Stromal cell of bone marrow (primary cell): ENCODE measurements at regions not wholly inside any gene's neighbourhood (a gene's known extent, or its start where the extent isn't known, plus 50 kb on each side); places are given as distances from the start of the nearest gene placed in this dataset.

Experiments
- DNase-seq: peaks from one replicate; pipeline ENCODE4 v3.0.0-alpha.2; 2012; ENCODE audit warnings: low read depth

DNA sequence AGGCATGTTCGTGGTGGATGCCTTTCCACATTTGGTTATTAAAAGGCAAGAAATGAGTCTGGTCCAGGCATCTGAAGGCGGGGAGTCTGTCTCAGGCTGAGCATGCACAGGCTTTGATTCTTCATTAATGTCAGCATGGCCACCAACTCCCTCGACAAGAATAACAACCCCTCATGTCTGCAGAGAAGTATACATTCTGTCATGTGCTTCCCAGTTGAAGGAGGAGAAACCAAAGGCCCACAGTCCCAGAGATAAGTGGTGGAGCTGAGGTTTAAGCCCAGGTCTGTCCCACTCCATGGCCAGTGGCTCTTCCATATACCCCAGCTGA, 61.6 kb upstream of the LAPTM5 start:
- no peak for DNase-seq

DNA sequence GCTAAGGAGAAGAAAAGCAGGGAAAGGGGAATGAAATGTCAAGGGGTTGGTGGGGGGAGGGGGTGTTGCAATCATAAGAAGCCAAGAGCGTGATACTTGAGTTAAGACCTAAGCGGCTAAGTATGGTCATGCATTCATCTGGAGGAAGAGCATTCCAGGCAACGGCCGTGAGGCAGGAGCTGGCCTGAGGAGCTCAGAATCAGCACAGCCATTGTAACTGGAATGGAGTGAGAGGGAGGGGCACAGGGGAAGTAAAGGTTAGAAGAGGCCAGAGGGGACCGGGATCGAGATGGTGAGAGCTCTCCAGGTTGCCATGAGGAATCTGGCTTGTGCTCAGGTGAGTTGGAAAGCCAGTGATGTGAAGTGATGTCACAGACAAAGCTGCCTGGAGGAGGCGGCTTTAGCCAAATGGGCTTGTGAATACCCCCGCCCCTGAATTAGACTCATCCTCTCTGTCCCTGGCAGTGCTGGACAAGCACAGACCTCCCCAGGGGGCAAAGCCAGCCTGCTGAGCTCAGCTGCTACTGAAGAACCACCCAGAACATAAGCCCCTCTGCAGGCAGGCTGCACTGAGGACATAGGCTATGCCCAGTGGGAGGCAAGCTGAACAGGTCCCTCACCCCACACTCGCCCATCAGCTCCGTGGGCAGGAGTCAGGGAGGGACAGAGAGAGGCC, 61.1 kb upstream of the LAPTM5 start:
- no peak for DNase-seq

DNA sequence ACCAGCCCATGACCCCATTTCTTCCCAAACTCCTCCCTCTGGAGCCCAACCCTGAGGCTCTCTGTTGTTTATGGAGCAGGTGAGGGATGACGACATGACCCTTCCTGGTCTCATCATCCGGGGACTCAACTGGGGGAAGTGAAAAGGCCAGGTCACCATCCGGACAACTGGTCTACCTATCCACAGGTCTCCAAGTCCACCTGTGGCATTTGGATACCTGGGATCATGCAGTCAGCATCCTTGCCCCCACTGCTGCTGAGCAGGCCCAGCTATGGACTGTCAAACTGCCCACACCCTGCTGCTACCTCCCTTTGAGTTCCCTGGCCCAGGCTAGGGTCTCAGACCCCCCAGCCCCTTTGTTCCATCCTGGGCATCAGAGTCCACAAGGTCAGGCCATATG, 60.0 kb upstream of the LAPTM5 start:
- DNase-seq = no peak

DNA sequence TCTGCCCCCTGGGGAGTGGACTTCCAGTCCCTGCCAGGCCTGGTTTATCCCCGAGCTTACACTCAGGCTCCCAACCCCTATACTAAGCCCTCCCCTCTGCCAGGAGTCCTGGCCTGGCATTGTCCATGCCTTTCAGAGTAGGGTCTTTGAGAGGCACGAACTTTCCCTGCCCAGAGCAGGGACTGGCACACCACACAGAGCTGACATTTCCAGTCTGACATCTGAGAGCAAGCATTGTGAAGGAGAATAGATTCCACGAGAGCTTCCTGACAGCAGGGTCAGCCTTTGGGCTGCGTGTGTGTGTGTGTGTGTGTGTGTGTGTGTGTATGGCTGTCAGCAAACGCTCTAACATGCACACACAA, 59.5 kb upstream of the LAPTM5 start:
- no peak for DNase-seq

DNA sequence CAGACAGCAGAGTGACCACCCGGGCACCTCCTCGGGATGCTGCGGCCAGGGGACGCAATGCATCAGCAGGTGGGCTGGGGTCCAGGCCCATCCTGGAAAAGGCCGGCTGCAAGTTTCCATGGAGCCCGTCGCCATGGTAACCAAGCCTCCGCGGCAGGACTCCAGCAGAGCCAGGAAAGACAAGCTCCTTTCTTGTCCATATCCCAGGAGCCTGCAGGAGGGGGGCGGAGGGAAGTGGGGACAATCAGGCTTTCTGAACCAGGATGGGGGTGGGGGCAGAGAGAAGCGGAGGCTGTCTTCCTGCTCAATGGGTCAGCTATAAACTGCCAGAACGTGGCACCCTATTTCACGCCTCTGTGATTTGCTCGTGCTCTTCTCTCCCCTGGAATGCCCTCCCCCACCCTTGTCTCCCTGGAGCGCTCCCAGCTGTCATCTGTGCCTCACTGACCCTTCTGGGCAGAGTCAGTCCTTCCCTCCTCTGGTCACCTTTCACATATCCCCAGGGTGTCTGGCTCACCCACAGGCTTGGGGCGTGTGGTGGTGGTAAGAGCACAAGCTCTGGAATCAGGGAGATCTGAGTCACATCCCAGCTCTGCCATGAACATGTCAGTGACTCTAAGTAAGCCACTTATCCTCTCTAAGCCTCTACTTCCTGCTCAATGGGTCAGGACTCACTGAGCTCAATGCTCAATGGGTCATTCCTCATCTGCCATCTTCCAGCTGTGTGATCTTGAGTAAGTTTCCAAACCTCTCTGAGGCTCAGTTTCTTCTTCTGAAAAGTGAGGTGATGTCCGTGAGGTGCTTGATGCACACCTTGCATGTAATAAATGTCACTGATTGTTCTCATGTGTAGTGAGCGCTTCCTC, 58.9 kb upstream of the LAPTM5 start:
- DNase-seq = peak; percentile 80

DNA sequence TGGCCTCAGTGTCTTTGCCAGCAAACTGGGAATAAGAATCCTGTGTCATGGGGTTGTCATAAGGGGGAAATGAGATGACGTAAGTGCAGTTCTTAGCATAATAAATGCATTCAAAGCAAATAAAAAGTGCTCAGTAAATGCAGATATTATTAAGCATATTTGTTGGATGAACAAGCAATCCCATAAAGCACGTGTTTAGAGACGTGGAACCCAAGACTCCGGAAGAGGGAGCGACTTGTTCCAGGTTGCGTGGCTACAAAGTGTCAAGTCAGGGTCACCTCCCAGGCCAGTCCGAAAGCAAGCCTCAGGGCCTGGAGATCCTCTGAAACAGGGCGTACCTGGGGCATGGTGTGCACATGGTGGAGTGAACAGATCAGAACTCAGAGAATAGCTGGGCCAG, 58.0 kb upstream of the LAPTM5 start:
- DNase-seq = no peak

DNA sequence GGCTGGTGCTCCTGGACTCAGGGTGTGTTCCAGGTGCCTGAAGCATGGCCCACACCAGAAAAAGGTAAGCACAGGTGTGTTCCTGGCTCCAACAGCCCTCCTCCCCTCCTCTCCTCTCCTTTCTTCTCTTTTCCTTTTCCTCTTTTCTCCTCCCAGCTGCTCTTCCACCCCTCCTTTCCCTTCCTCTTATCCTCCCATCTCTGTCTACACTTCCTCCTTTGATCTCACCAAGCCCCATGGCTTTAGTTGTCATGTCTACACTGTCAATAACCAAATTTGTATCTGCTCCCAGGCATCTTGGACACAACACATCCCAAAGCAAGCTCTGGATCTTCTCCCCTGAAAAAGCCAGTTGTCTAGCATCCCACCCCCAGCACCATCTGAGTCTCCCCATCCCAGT, 56.7 kb upstream of the LAPTM5 start:
- DNase-seq = no peak

DNA sequence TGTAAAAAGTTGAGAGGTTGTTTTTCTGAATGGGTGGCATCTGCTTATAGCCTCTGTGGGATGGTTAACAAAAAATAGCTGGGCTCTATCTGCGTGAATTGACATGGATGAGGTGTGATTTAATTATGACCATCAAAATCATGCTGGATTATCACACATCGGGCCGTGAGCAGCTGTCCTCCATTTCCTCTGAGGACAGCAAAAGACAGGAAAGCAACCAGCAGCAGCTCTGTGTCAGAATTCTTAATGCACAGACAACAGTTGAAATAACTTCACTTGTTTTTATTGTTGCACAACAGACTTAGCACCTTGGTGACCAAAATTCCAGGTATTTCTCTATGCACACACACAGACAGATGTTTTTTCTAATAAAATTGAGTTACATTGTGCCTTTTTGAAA, 54.5 kb upstream of the LAPTM5 start:
- no peak for DNase-seq

DNA sequence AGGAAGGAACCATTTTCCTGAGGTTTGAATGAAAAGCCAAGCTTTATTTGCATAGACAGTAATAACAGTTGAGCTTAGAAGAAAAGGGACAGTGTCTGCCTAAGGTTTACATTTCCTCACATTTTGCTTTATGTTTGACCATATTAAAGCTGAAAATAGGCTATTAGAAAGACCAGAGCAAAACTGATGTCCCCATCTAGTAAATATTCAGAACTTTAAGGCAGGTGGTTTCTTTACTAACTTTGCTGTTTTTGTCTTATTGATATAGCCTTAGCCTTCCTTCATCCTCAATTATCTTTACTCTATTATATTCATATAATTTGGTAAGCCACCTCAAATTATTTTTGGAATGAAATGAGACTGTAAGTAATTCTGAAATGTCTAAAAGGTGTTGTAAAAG, 53.6 kb upstream of the LAPTM5 start:
- no peak for DNase-seq

DNA sequence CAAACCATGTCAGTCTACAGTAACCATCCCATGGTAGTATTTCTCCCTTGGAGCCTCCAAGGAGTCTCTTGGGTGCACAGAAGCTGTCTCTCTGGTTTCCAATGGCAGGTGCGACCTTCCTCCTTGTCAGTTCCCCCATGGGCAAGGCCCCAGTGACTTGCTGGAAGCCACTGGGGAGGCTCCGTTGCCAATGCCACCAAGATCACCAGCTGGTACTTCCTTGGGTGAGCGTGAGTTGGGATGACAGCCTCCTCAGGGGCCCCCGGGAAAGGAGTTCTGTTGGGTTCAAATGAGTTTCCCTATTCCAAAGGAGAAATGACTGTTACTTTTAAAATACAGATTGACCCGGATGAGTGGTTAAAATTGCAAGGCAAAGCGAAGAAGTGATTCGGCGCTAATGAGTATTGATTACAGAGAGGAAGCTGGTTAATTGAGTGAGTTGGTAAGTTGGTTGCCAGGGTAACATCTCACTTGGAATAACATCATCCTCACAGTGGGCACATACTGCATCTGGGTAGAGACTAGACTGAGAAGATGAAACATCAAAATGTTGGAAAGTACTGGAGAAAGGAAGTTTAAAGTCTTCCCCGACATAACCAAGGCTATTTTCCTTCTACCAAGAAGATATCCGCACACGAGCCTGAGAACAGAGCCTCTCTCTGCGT, 53.0 kb upstream of the LAPTM5 start:
- no peak for DNase-seq

DNA sequence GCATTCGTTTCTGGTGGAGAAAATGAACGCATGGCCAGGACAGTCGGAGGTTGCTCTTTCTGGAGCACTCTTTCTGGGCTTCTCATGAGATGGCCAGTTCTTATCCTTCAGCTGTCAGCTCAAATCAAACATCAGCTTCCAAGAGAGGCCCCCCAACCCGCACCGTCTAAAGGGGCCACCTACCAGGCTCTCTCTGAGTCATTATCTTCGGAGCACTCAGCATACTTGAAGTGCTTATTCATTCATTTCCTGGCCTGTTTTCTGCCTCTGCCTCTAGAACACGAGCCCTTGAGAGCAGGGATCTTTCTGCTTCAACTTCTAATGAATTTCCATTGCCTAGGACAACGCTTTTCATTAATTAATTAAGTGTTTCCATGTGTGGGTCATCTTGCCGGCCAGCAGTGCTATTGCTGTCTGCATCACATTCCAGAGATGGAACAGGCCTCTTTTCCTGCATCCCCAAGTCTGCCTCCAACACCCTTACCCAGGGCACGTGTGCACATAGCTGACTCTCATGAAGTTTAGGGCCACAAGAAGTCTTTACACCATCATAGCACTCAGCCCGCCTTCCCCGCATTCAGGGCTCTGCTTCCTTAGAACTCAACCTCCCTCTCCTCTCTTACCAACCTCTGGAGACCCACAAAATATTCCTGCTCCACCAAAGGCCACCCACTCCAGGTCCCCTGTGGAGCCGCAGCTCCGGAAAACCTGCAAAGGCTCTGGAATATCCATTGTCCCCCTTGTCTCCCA, 52.1 kb upstream of the LAPTM5 start:
- peak; percentile 57 for DNase-seq

DNA sequence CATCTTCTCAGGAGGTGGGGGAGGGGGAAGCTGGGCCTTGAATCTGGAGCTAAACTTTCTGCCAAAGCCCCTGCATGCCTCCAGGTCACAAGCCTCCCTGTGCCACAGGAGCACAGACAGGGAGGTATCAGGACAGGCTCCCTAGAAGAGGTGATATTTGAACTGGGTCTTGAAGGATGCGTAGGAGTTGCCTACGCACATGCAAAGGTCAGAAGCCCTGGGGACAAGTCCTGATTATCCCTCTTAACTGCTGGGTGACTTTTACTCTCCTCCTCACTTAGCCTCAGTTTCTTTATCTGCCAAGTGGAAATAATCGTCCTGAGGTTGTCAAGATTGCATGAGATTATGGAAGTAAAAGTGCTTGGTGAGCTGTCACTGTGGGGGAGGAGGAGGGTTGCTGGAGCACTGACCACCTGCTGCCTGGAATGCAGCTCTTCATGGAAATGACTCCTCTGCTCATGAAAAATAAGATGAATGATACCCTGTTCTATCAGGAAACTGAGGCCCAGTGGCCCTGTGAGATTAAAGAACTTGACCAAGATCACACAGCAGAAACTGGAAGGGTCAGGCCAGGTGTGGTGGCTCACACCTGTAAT, 50.6 kb upstream of the LAPTM5 start:
- no peak for DNase-seq

DNA sequence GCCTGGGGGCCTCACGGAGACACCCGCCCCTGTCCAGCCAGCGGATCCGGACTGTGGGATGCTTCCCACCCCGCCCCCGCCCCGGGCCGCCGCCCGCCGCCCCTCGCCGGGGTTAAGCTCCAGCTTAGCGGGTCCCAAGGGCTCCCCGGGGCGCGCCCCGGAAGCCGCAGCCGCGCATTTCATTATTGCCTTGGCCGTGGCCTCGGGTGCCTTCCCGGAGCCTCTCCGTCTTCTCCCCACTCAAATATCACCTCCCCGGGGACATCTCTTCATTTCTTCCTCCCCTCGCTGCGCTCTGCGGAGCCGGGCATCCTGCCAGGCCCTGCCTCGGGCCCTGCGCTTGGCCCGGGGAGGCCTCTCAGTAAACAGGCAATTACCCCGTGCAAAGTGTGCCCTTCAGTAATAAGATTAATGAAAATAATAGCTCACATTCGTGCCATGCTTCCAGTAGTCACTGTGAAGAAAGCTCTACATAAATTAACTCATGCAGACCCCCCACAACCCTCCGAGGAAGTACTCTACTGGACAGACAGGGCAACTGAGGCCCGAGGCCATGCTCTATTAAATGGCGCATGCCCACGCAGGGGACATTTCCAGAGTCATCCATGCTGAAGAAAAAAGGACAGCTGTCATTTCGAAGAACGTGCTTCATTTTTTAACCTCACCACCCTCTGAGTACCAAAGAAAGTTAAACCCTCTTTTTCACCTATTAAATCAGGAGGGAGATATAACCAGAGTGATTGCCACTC, 49.9 kb upstream of the LAPTM5 start:
- DNase-seq = peak; percentile 49
